Esophagus muscularis mucosa (tissue), 4 donors: ENCODE measurements at regions not wholly inside any gene's neighbourhood (a gene's known extent, or its start where the extent isn't known, plus 50 kb on each side); places are given as distances from the start of the nearest gene placed in this dataset.

Source experiments
- DNase-seq: peaks from one replicate; pipeline ENCODE4 v3.0.0-alpha.2; 2017; ENCODE audit errors: extremely low spot score
- H3K27ac ChIP-seq, 4 donors: fragments of 200-600 bp; sonication (generic); replicated peaks in 1 of 4; 1 replicate in 3 of 4; 2 replicates in 1 of 4; pipeline ENCODE4 v1.5.1; 2016 to 2019; ENCODE audit warnings: mild to moderate bottlenecking in 1 of 4
- H3K27me3 ChIP-seq, 4 donors: fragments of 200-600 bp; sonication (generic); one replicate each; pipeline versions ENCODE4 v1.5.1 to v1.6.0; 2016 to 2019
- H3K36me3 ChIP-seq, 4 donors: fragments of 200-600 bp; sonication (generic); one replicate each; pipeline ENCODE4 v1.5.1; 2016 to 2019
- H3K4me1 ChIP-seq, 4 donors: fragments of 200-600 bp; sonication (generic); one replicate each; pipeline ENCODE4 v1.5.1; 2016 to 2019
- H3K4me3 ChIP-seq, 4 donors: fragments of 200-600 bp; sonication (generic); 1 replicate in 2 of 4; 2 replicates in 2 of 4; pipeline ENCODE4 v1.5.1; 2016 to 2019; ENCODE audit warnings: mild to moderate bottlenecking in 4 of 4, moderate library complexity in 1 of 4
- H3K9me3 ChIP-seq, 4 donors: fragments of 200-600 bp; sonication (generic); 1 replicate in 3 of 4; 2 replicates in 1 of 4; pipeline ENCODE4 v1.5.1; 2016 to 2019
- EP300 ChIP-seq: sonication (generic); formaldehyde crosslinking; IDR thresholded peaks from one replicate; pipeline ENCODE4 v1.6.1; 2017; ENCODE audit warnings: antibody characterized with exemption
- POLR2A ChIP-seq: fragments of 450-650 bp; IDR thresholded peaks from one replicate; pipeline ENCODE4 v1.6.1; 2017; ENCODE audit warnings: antibody characterized with exemption, moderate library complexity, mild to moderate bottlenecking, low read depth
- POLR2AphosphoS5 ChIP-seq, 2 donors: sonication (generic); formaldehyde crosslinking; IDR thresholded peaks; one replicate each; pipeline ENCODE4 v1.6.1; 2017; ENCODE audit warnings: antibody characterized with exemption in 2 of 2
- WGBS: methylation state at CpG from one replicate; pipeline ENCODE4 v1.1.5; 2018; 5-methylcytosine and 5-hydroxymethylcytosine counted together
- intact Hi-C: fragments of 100-400 bp; cut with DNase I; formaldehyde crosslinking; loops from one replicate; pipeline ENCODE4 v1.15.1; 2023
- TF ChIP-seq, protein P1 (sequence below), 3 experiments: fragments of 200-600 bp in 2 of 3; fragments of 450-650 bp in 1 of 3; sonication (generic) in 2 of 3; IDR thresholded peaks; one replicate each; pipeline ENCODE4 v1.5.1; 2017 to 2019; ENCODE audit warnings: antibody characterized with exemption in 3 of 3, mild to moderate bottlenecking in 2 of 3, moderate library complexity in 1 of 3

DNA sequence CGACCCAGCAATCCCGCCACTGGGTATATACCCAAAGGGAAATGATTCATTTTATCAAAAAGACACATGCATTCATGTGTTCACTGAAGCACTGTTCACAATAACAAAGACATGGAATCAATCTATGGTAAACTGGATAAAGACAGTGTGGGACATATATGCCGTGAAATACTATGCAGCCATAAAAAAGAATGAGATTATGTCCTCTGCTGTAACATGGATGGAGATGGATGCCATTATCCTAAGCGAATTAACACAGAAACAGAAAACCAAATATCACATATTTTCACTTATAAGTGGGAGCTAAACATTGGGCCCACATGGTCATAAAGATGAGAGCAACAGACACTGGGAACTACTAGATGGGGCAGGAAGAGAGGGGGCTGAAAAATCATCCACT, 345.0 kb downstream of the UQCRFS1 start:
- no peak for TF ChIP-seq POLR2AphosphoS5 (IDR thresholded peaks at IDR 0.05)
- no peak for TF ChIP-seq EP300
- TF ChIP-seq, protein P1, sequence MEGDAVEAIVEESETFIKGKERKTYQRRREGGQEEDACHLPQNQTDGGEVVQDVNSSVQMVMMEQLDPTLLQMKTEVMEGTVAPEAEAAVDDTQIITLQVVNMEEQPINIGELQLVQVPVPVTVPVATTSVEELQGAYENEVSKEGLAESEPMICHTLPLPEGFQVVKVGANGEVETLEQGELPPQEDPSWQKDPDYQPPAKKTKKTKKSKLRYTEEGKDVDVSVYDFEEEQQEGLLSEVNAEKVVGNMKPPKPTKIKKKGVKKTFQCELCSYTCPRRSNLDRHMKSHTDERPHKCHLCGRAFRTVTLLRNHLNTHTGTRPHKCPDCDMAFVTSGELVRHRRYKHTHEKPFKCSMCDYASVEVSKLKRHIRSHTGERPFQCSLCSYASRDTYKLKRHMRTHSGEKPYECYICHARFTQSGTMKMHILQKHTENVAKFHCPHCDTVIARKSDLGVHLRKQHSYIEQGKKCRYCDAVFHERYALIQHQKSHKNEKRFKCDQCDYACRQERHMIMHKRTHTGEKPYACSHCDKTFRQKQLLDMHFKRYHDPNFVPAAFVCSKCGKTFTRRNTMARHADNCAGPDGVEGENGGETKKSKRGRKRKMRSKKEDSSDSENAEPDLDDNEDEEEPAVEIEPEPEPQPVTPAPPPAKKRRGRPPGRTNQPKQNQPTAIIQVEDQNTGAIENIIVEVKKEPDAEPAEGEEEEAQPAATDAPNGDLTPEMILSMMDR (IDR thresholded peaks at IDR 0.05), result no peak
- TF ChIP-seq POLR2A, result no peak
- intact Hi-C loops, result no loop called here
- 93% methylated on average over 4 of the region's 4 CpGs for WGBS
- DNase-seq, result no peak
- Histone ChIP-seq H3K27ac (no peak overlapping the region), H3K9me3 (no peaks in the 10 kb centered on the region), H3K4me1 (peaks cover 0 to 13% (median 5%) of the 10 kb centered on the region in 4 donors), H3K4me3 (no peak overlapping the region), H3K27me3 (peaks cover 0 to 42% (median 0%) of the 10 kb centered on the region in 4 donors), H3K36me3 (no peaks in the 10 kb centered on the region)

DNA sequence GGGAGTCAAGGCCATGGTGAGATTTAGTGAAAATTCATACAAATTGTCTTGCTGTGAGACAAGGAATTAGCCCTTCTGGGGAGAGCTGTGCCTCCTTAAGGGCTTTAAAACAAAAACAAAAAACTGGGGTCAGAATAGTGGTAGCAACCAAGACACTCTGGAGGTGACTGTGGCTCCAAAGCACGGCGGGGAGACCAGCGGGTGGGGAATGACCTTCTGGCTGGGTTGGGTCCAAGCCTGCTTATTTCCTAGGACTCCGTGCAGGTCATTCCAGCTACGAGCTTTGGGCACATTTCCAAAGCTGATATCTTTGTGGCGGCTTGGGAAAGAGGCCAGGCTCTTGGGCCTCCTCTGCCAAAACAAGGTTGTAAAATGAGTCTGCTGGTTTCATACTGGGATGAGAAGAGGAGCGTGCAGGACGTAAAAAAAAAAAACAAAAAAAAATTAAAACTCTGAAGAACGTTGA, 348.3 kb downstream of the UQCRFS1 start:
- Histone ChIP-seq H3K27ac (no peak overlapping the region), H3K9me3 (no peaks in the 10 kb centered on the region), H3K4me1 (peaks cover 0 to 13% (median 5%) of the 10 kb centered on the region in 4 donors), H3K36me3 (no peaks in the 10 kb centered on the region), H3K4me3 (no peak overlapping the region), H3K27me3 (peaks cover 0 to 21% (median 0%) of the 10 kb centered on the region in 4 donors)
- WGBS, result 37% methylated on average over 9 of the region's 9 CpGs
- no peak for DNase-seq
- intact Hi-C loops, result no loop called here
- TF ChIP-seq POLR2A (no peak), POLR2AphosphoS5 (IDR thresholded peaks at IDR 0.05) (no peak), EP300 (no peak)
- TF ChIP-seq, protein P1 (IDR thresholded peaks at IDR 0.05), result no peak

DNA sequence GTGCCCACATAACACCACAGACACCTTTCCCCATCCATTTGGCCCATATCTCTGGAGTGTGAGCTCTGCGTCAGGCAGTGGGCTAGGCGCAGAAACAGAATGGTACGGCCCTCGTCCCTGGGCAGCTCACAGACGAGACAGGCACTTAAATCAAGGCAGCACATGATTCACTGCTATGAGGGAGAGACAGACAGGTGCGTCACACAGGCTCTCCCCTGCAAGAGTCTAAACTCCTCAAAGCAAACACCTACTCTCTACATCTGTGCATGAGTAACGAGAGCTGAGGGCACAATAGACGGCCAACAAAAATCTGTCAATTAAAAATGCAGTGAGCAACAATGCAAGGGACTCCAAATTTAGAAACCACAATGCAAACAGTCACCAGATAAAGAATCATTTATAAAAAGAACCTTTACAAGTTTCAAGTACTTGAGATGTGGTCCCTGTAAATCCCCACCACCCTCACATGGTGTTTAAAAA, 348.9 kb downstream of the UQCRFS1 start:
- intact Hi-C loops, result no loop called here
- H3K4me1 ChIP-seq, result peaks cover 0 to 13% (median 5%) of the 10 kb centered on the region in 4 donors
- H3K9me3 ChIP-seq, result no peaks in the 10 kb centered on the region
- peaks cover 0 to 15% (median 0%) of the 10 kb centered on the region in 4 donors for H3K27me3 ChIP-seq
- no peak overlapping the region for H3K27ac ChIP-seq
- H3K36me3 ChIP-seq, result no peaks in the 10 kb centered on the region
- TF ChIP-seq, protein P1 (IDR thresholded peaks at IDR 0.05), result no peak
- no peak for TF ChIP-seq POLR2AphosphoS5 (IDR thresholded peaks at IDR 0.05)
- TF ChIP-seq POLR2A, result no peak
- TF ChIP-seq EP300, result no peak
- 49% methylated on average over 5 of the region's 8 CpGs for WGBS
- no peak overlapping the region for H3K4me3 ChIP-seq
- DNase-seq, result no peak

DNA sequence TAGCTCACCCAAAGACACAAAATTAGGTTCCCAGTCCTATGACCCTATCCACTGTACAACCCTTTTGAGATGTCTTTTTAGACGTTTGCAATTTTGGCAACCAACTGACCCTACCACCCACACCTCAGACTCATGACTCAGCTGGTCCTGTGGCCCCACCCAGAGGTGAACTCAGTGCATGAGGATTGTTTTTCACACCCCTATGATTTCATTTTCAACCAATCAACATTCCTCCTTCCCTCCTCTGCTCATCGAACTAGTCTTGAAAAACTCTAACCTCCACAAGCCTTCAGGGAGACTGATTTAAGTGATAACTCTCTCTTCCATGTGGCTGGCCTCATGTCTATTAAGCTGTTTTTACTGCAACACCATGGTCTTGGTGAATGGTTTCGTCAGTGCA, 350.7 kb downstream of the UQCRFS1 start:
- Histone ChIP-seq H3K27ac (no peak overlapping the region), H3K36me3 (no peaks in the 10 kb centered on the region), H3K4me3 (no peak overlapping the region), H3K27me3 (peaks cover 0 to 9% (median 0%) of the 10 kb centered on the region in 4 donors), H3K9me3 (no peaks in the 10 kb centered on the region), H3K4me1 (peaks cover 0 to 13% (median 5%) of the 10 kb centered on the region in 4 donors)
- no peak for DNase-seq
- TF ChIP-seq, protein P1 (IDR thresholded peaks at IDR 0.05), result no peak
- TF ChIP-seq POLR2A (no peak), POLR2AphosphoS5 (IDR thresholded peaks at IDR 0.05) (no peak), EP300 (no peak)
- whole genome bisulfite sequencing, result 52% methylated on average over 3 of the region's 3 CpGs
- intact Hi-C loops, result no loop called here

DNA sequence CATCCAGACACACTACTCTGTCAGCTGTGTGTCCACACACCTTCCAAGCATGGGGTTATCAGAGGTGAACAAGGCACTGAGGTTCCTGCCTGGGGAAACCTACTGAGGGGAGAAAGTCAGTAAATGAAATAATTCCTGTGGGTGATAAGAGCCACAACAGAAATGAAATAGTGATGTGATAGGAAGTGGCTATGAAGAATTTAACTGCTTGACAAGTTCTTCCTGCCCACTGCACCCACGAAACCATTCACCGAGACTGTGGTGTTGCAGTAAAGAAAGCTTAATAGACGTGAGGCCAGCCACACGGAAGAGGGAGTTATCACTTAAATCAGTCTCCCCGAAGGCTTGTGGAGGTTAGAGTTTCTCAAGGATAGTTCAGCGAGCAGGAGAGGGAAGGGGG, 353.1 kb downstream of the UQCRFS1 start:
- Histone ChIP-seq H3K27ac (no peak overlapping the region), H3K9me3 (no peaks in the 10 kb centered on the region), H3K4me3 (no peak overlapping the region), H3K4me1 (peaks cover 0 to 8% (median 2%) of the 10 kb centered on the region in 4 donors), H3K36me3 (no peaks in the 10 kb centered on the region), H3K27me3 (peaks cover 0 to 14% (median 0%) of the 10 kb centered on the region in 4 donors)
- no peak for DNase-seq
- WGBS, result 63% methylated on average over 6 of the region's 6 CpGs
- TF ChIP-seq POLR2AphosphoS5 (IDR thresholded peaks at IDR 0.05), result no peak
- no peak for TF ChIP-seq EP300
- TF ChIP-seq, protein P1 (IDR thresholded peaks at IDR 0.05), result no peak
- intact Hi-C loops, result no loop called here
